Progenitor cell of endocrine pancreas (in vitro differentiated cells): ENCODE measurements at regions not wholly inside any gene's neighbourhood (a gene's known extent, or its start where the extent isn't known, plus 50 kb on each side); places are given as distances from the start of the nearest gene placed in this dataset.

Experiments used
- DNase-seq: peaks from one replicate; pipeline ENCODE4 v3.0.0; 2021; ENCODE audit warnings: low spot score; ENCODE audit not compliant: unreplicated experiment
- H3K27ac Mint-ChIP-seq: 2 replicates; pipeline ENCODE4 v1.8.0; 2021; ENCODE audit warnings: mild to moderate bottlenecking, moderate library complexity, mixed read lengths
- H3K27me3 Mint-ChIP-seq: 2 replicates; pipeline ENCODE4 v1.8.0; 2021; ENCODE audit warnings: mixed read lengths
- H3K36me3 Mint-ChIP-seq: 2 replicates; pipeline ENCODE4 v1.8.0; 2022; ENCODE audit warnings: mixed read lengths; ENCODE audit not compliant: insufficient read depth
- H3K4me1 Mint-ChIP-seq: 2 replicates; pipeline ENCODE4 v1.8.0; 2021; ENCODE audit warnings: low read depth, mixed read lengths
- H3K4me3 Mint-ChIP-seq: 2 replicates; pipeline ENCODE4 v1.8.0; 2021; ENCODE audit warnings: low read depth, mild to moderate bottlenecking, moderate library complexity, mixed read lengths
- H3K9me3 Mint-ChIP-seq: 2 replicates; pipeline ENCODE4 v1.8.0; 2021; ENCODE audit warnings: low read depth, mixed read lengths
- CTCF ChIP-seq: fragments of 200-600 bp; sonication (generic); IDR thresholded peaks from one replicate; pipeline ENCODE4 v1.5.0; 2021; ENCODE audit warnings: antibody characterized with exemption, mild to moderate bottlenecking; ENCODE audit not compliant: unreplicated experiment

- H3K27me3 Mint-ChIP-seq, result no peaks in the 10 kb centered on the region
- no peak for TF ChIP-seq CTCF
- peaks cover 3% of the 10 kb centered on the region for H3K4me1 Mint-ChIP-seq
- H3K9me3 Mint-ChIP-seq, result no peaks in the 10 kb centered on the region
- DNase-seq, result no peak
- no peaks in the 10 kb centered on the region for H3K36me3 Mint-ChIP-seq
- no peak overlapping the region for H3K27ac Mint-ChIP-seq
- no peak overlapping the region for H3K4me3 Mint-ChIP-seq
These were observed 165.7 kb upstream of the FN1 start for GRCh38 chr2:215601526-215601925.

GRCh38 chr2:215598376-215598975, 162.6 kb upstream of the FN1 start:
- Mint-ChIP-seq H3K27me3 (no peaks in the 10 kb centered on the region), H3K4me3 (no peak overlapping the region), H3K36me3 (no peaks in the 10 kb centered on the region), H3K4me1 (no peaks in the 10 kb centered on the region), H3K9me3 (no peaks in the 10 kb centered on the region), H3K27ac (no peak overlapping the region)
- no peak for DNase-seq
- no peak for TF ChIP-seq CTCF

- Mint-ChIP-seq H3K9me3 (no peaks in the 10 kb centered on the region), H3K27ac (no peak overlapping the region), H3K36me3 (no peaks in the 10 kb centered on the region), H3K4me1 (no peaks in the 10 kb centered on the region), H3K4me3 (no peak overlapping the region), H3K27me3 (no peaks in the 10 kb centered on the region)
- no peak for TF ChIP-seq CTCF
- no peak for DNase-seq
These were observed 161.7 kb upstream of the FN1 start for GRCh38 chr2:215597577-215597976.

GRCh38 chr2:215594766-215595165, 158.9 kb upstream of the FN1 start:
- no peak for DNase-seq
- Mint-ChIP-seq H3K4me3 (no peak overlapping the region), H3K36me3 (no peaks in the 10 kb centered on the region), H3K9me3 (no peaks in the 10 kb centered on the region), H3K4me1 (no peaks in the 10 kb centered on the region), H3K27ac (no peak overlapping the region), H3K27me3 (no peaks in the 10 kb centered on the region)
- no peak for TF ChIP-seq CTCF

GRCh38 chr2:215590010-215590745, 154.3 kb upstream of the FN1 start:
- no peak for TF ChIP-seq CTCF
- no peaks in the 10 kb centered on the region for H3K27me3 Mint-ChIP-seq
- DNase-seq, result no peak
- H3K4me3 Mint-ChIP-seq, result no peak overlapping the region
- H3K9me3 Mint-ChIP-seq, result peaks cover 6% of the 10 kb centered on the region
- no peaks in the 10 kb centered on the region for H3K4me1 Mint-ChIP-seq
- H3K27ac Mint-ChIP-seq, result no peak overlapping the region
- no peaks in the 10 kb centered on the region for H3K36me3 Mint-ChIP-seq
